ENCODE measurements at regions not wholly inside any gene's neighbourhood (a gene's known extent, or its start where the extent isn't known, plus 50 kb on each side); places are given as distances from the start of the nearest gene placed in this dataset.
"Not testable (repeated sequence)": the region's sequence is repeated elsewhere in the genome, so short reads cannot be mapped to it uniquely, and the experiment has no call there.

- ATAC-seq; H3K4me3 Mint-ChIP-seq; H3K4me1 Mint-ChIP-seq; H3K36me3 Mint-ChIP-seq (ENCODE audit: low read depth); intact Hi-C loops (cut with DNase I, micrococcal nuclease); H3K27me3 Mint-ChIP-seq; DNase-seq; H3K27ac Mint-ChIP-seq; CTCF ChIA-PET; H3K9me3 Mint-ChIP-seq (ENCODE audit: low read depth); POLR2A ChIA-PET: not testable (repeated sequence)
These were observed 454.3 kb upstream of the SLITRK6 start for GRCh38 chr13:86253497-86253896.

DNA sequence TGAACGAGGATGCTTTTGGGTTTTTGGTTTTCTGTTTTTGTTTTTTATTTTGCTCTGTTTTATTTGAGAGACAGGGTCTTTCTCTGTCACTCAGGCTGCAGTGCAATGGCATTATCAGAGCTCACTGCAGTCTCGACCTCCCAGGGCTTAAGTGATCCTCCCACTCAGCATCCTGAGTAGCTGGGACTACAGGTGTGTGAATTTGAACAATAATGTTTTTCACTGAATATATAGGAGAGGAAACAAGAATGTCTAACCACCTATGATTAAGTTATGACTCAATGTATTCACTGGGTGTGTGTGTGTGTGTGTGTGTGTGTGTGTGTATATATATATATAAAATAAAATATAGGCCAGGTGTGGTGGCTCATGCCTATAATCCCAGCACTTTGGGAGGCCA, 456.6 kb upstream of the SLITRK6 start:
- H3K9me3 Mint-ChIP-seq (ENCODE audit: low read depth); H3K4me1 Mint-ChIP-seq; H3K36me3 Mint-ChIP-seq (ENCODE audit: low read depth); intact Hi-C loops (cut with DNase I, micrococcal nuclease); ATAC-seq; H3K4me3 Mint-ChIP-seq; H3K27me3 Mint-ChIP-seq; CTCF ChIA-PET; DNase-seq; POLR2A ChIA-PET; H3K27ac Mint-ChIP-seq: not testable (repeated sequence)

GRCh38 chr13:86269511-86269910, 470.3 kb upstream of the SLITRK6 start:
- Mint-ChIP-seq H3K4me3 (no peak overlapping the region), H3K36me3 (ENCODE audit: low read depth) (no peaks in the 10 kb centered on the region), H3K27me3 (no peaks in the 10 kb centered on the region), H3K27ac (no peak overlapping the region), H3K9me3 (ENCODE audit: low read depth) (peaks cover 2% of the 10 kb centered on the region), H3K4me1 (no peaks in the 10 kb centered on the region)
- intact Hi-C loops (cut with DNase I, micrococcal nuclease) = no loop called here
- DNase-seq (no peak), ATAC-seq (no peak)
- ChIA-PET POLR2A (no interaction called here), CTCF (no interaction called here)

DNA sequence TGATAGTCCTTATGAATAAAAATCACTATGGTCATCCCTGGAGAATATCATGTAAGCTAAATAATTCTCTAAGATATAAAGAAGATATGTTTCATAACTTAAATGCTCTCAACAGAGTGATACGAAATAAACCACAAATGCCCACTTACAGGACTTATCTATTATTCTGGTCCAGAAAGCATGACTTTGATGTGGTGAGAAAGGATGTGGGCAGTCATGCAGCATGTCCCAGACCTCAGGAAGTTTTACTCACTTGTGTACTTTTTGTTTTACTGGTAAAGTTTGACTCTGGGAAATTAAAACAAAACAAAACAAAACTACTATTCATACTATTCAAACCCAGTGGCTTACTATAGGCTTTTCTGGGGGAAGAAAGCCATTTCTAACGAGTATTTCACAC, 483.2 kb upstream of the SLITRK6 start:
- ChIA-PET CTCF (no interaction called here), POLR2A (no interaction called here)
- ATAC-seq (no peak), DNase-seq (no peak)
- no peaks in the 10 kb centered on the region for H3K27me3 Mint-ChIP-seq
- no peak overlapping the region for H3K4me3 Mint-ChIP-seq
- H3K36me3 Mint-ChIP-seq (ENCODE audit: low read depth) = no peaks in the 10 kb centered on the region
- no peak overlapping the region for H3K27ac Mint-ChIP-seq
- no peaks in the 10 kb centered on the region for H3K4me1 Mint-ChIP-seq
- no peaks in the 10 kb centered on the region for H3K9me3 Mint-ChIP-seq (ENCODE audit: low read depth)
- intact Hi-C loops (cut with DNase I, micrococcal nuclease) = no loop called here

DNA sequence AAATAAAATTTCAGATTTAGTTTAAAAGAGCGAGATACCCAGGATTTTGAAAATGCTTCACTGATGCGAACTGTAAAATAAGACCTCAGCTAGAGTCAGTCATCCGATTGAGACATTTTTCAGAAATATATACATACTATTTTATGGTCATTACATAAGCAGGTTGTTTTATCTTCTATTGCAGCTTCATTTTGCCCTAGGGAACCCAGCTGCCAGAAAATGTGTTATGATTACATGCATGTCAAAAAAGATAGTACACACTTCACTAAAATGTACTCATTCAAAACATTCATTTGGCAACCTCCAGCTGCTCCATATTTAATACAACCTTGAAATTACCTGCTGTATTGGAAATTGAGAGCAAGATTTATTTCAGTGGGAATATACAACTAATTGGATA, 483.8 kb upstream of the SLITRK6 start:
- intact Hi-C loops (cut with DNase I, micrococcal nuclease) = no loop called here
- CTCF ChIA-PET = no interaction called here

DNA sequence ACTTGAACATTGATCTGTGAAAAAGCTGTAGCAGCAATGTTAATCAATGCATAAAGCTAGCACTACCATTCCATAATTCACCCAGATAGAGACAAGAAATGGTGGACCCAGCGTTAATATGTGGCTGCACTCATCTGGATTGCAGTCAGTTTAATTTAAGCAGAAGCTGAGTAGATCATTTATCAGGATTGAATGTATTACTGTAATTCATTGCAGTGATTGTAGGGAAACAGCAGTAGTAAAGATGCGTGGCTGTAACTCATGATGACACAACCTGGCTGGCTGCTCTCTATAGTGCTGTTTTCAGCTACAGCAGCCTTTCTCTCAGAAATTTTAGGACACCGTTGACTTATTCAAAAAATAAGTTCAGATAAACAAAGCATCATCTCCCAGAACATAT, 499.5 kb upstream of the SLITRK6 start:
- Mint-ChIP-seq H3K36me3 (ENCODE audit: low read depth) (no peaks in the 10 kb centered on the region), H3K9me3 (ENCODE audit: low read depth) (peaks cover 3% of the 10 kb centered on the region), H3K4me3 (no peak overlapping the region), H3K4me1 (no peaks in the 10 kb centered on the region), H3K27ac (no peak overlapping the region), H3K27me3 (no peaks in the 10 kb centered on the region)
- ChIA-PET CTCF (no interaction called here), POLR2A (no interaction called here)
- ATAC-seq = no peak
- DNase-seq = no peak
- intact Hi-C loops (cut with DNase I, micrococcal nuclease) = no loop called here

More for the DNA sequence above, 483.8 kb upstream of the SLITRK6 start:
- DNase-seq = no peak
- POLR2A ChIA-PET = no interaction called here
- H3K36me3 Mint-ChIP-seq (ENCODE audit: low read depth) = no peaks in the 10 kb centered on the region
- no peaks in the 10 kb centered on the region for H3K9me3 Mint-ChIP-seq (ENCODE audit: low read depth)
- no peaks in the 10 kb centered on the region for H3K27me3 Mint-ChIP-seq
- no peak overlapping the region for H3K27ac Mint-ChIP-seq
- no peak overlapping the region for H3K4me3 Mint-ChIP-seq
- H3K4me1 Mint-ChIP-seq = no peaks in the 10 kb centered on the region
- no peak for ATAC-seq

DNA sequence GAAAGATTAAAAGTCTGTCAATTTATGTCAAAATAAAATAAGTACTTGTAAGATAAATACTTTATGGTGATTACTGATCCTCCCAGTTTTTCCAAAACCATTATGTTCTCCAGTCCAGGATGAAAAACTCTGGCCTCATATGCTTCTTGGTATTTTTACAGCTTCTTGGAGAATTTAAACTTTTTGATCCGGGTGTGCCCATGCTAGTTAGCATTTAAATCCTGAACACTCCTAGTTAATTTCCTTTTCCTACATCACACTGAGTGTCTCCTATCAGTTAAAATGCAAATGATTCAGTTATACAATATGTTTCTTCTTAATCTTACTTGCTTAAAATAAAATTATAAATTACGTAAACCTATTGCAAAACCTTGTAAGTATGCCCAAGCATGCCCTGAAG, 499.9 kb upstream of the SLITRK6 start:
- Mint-ChIP-seq H3K27ac (no peak overlapping the region), H3K27me3 (no peaks in the 10 kb centered on the region), H3K4me3 (no peak overlapping the region), H3K9me3 (ENCODE audit: low read depth) (peaks cover 3% of the 10 kb centered on the region), H3K4me1 (no peaks in the 10 kb centered on the region), H3K36me3 (ENCODE audit: low read depth) (no peaks in the 10 kb centered on the region)
- intact Hi-C loops (cut with DNase I, micrococcal nuclease) = no loop called here
- ATAC-seq = no peak
- DNase-seq = no peak
- ChIA-PET POLR2A (no interaction called here), CTCF (no interaction called here)

GRCh38 chr13:86309881-86310280, 510.7 kb upstream of the SLITRK6 start:
- ATAC-seq (no peak), DNase-seq (no peak)
- Mint-ChIP-seq H3K27ac (no peak overlapping the region), H3K36me3 (ENCODE audit: low read depth) (no peaks in the 10 kb centered on the region), H3K4me3 (no peak overlapping the region), H3K4me1 (no peaks in the 10 kb centered on the region), H3K9me3 (ENCODE audit: low read depth) (no peaks in the 10 kb centered on the region), H3K27me3 (no peaks in the 10 kb centered on the region)
- CTCF ChIA-PET = interaction anchor here (0.7 kb wide), 1 partner anchor 177 kb away, joined by 3 read pairs; no protein-coding TSS in a partner anchor
- POLR2A ChIA-PET = no interaction called here
- intact Hi-C loops (cut with DNase I, micrococcal nuclease) = no loop called here

- intact Hi-C loops (cut with DNase I, micrococcal nuclease) = no loop called here
- Mint-ChIP-seq H3K27me3 (no peaks in the 10 kb centered on the region), H3K36me3 (ENCODE audit: low read depth) (no peaks in the 10 kb centered on the region), H3K27ac (no peak overlapping the region), H3K4me3 (no peak overlapping the region), H3K9me3 (ENCODE audit: low read depth) (peaks cover 7% of the 10 kb centered on the region), H3K4me1 (no peaks in the 10 kb centered on the region)
- ATAC-seq (no peak), DNase-seq (no peak)
- POLR2A ChIA-PET = no interaction called here
- CTCF ChIA-PET = interaction anchor here (1.0 kb wide), 1 partner anchor 10 kb away, joined by 3 read pairs; no protein-coding TSS in a partner anchor
These were observed 514.2 kb upstream of the SLITRK6 start for GRCh38 chr13:86313421-86313820.

GRCh38 chr13:86318450-86318849, 519.2 kb upstream of the SLITRK6 start:
- no peak for ATAC-seq
- H3K27me3 Mint-ChIP-seq = no peaks in the 10 kb centered on the region
- no peak for DNase-seq
- H3K4me3 Mint-ChIP-seq = no peak overlapping the region
- peaks cover 9% of the 10 kb centered on the region for H3K9me3 Mint-ChIP-seq (ENCODE audit: low read depth)
- intact Hi-C loops (cut with DNase I, micrococcal nuclease) = no loop called here
- ChIA-PET POLR2A (no interaction called here), CTCF (no interaction called here)
- no peaks in the 10 kb centered on the region for H3K4me1 Mint-ChIP-seq
- no peak overlapping the region for H3K27ac Mint-ChIP-seq
- no peaks in the 10 kb centered on the region for H3K36me3 Mint-ChIP-seq (ENCODE audit: low read depth)

DNA sequence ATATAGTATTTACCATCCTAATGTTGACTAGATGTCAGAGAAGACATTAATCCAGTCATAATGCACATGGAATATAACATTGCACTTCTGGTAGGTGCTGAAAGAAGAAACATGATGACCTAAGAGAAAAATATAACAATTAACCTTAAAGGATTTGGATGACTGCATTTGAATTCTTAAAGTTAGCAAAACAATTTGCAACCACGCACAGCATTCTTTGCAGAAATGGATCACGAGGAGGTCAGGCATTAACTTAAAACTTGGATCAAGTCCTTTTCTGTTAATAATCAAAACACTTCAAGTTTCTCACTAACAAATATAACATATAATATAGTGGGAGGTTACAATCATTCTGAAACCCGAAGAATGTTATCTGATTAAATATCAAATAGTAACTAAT, 525.0 kb upstream of the SLITRK6 start:
- Mint-ChIP-seq H3K4me3 (no peak overlapping the region), H3K4me1 (no peaks in the 10 kb centered on the region), H3K27me3 (no peaks in the 10 kb centered on the region), H3K27ac (no peak overlapping the region), H3K36me3 (ENCODE audit: low read depth) (no peaks in the 10 kb centered on the region), H3K9me3 (ENCODE audit: low read depth) (peaks cover 17% of the 10 kb centered on the region)
- ChIA-PET CTCF (no interaction called here), POLR2A (no interaction called here)
- ATAC-seq (no peak), DNase-seq (no peak)
- intact Hi-C loops (cut with DNase I, micrococcal nuclease) = no loop called here

- H3K36me3 Mint-ChIP-seq (ENCODE audit: low read depth) = no peaks in the 10 kb centered on the region
These were observed 556.1 kb upstream of the SLITRK6 start for GRCh38 chr13:86355301-86355700.

DNA sequence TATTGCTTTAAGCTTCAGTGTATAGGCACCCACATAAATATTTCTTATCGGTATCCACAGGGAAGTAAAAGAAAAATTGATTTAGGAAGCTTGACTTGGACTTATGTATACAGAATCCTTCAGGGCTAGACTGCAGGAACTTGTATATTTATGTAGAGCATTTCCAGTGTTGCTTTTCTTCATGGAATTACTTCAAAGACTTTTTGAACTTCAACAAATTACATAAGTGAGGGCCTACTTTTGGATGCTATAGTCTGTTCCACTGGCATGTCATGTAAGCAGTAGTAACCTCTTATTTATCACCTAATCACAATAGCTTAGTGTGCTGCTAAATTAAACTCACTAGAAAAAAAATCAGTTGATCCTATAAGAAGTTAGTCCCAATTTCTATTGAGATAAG, 557.9 kb upstream of the SLITRK6 start:
- Mint-ChIP-seq H3K27ac (no peak overlapping the region), H3K4me3 (no peak overlapping the region), H3K36me3 (ENCODE audit: low read depth) (no peaks in the 10 kb centered on the region), H3K4me1 (no peaks in the 10 kb centered on the region), H3K9me3 (ENCODE audit: low read depth) (peaks cover 5% of the 10 kb centered on the region), H3K27me3 (no peaks in the 10 kb centered on the region)
- no peak for ATAC-seq
- intact Hi-C loops (cut with DNase I, micrococcal nuclease) = no loop called here
- CTCF ChIA-PET = no interaction called here
- POLR2A ChIA-PET = no interaction called here
- DNase-seq = no peak

More at GRCh38 chr13:86355301-86355700, 556.1 kb upstream of the SLITRK6 start:
- ATAC-seq (no peak), DNase-seq (no peak)
- peaks cover 6% of the 10 kb centered on the region for H3K9me3 Mint-ChIP-seq (ENCODE audit: low read depth)
- intact Hi-C loops (cut with DNase I, micrococcal nuclease) = no loop called here
- no peak overlapping the region for H3K4me3 Mint-ChIP-seq
- H3K4me1 Mint-ChIP-seq = no peaks in the 10 kb centered on the region
- CTCF ChIA-PET = no interaction called here
- POLR2A ChIA-PET = no interaction called here
- H3K27me3 Mint-ChIP-seq = no peaks in the 10 kb centered on the region
- no peak overlapping the region for H3K27ac Mint-ChIP-seq
